ENCODE measurements at regions not wholly inside any gene's neighbourhood (a gene's known extent, or its start where the extent isn't known, plus 50 kb on each side); places are given as distances from the start of the nearest gene placed in this dataset.

GRCh38 chrX:16511796-16512776 lies 137.9 kb upstream of the S100G start:
- no peak for ATAC-seq
- no peak for DNase-seq
- no peaks in the 10 kb centered on the region for H3K36me3 ChIP-seq (ENCODE audit: control insufficient read depth, insufficient read depth, low read length)
- H3K27ac Mint-ChIP-seq, result no peak overlapping the region
- H3K27me3 ChIP-seq (ENCODE audit: control insufficient read depth, insufficient read depth, low read length), result no peaks in the 10 kb centered on the region
- H3K36me3 Mint-ChIP-seq, result no peaks in the 10 kb centered on the region
- 88% methylated on average over 9 of the region's 11 CpGs for WGBS (ENCODE audit: insufficient coverage)
- no peaks in the 10 kb centered on the region for H3K9me3 ChIP-seq (ENCODE audit: control insufficient read depth, insufficient read depth, low read length)
- H3K4me3 Mint-ChIP-seq, result no peak overlapping the region
- H3K4me1 Mint-ChIP-seq, result no peaks in the 10 kb centered on the region
- intact Hi-C loops (cut with micrococcal nuclease), result no loop called here
- H3K9me3 Mint-ChIP-seq, result peaks cover 0 to 3% of the 10 kb centered on the region in 2 donors
- TF ChIP-seq, protein P1, sequence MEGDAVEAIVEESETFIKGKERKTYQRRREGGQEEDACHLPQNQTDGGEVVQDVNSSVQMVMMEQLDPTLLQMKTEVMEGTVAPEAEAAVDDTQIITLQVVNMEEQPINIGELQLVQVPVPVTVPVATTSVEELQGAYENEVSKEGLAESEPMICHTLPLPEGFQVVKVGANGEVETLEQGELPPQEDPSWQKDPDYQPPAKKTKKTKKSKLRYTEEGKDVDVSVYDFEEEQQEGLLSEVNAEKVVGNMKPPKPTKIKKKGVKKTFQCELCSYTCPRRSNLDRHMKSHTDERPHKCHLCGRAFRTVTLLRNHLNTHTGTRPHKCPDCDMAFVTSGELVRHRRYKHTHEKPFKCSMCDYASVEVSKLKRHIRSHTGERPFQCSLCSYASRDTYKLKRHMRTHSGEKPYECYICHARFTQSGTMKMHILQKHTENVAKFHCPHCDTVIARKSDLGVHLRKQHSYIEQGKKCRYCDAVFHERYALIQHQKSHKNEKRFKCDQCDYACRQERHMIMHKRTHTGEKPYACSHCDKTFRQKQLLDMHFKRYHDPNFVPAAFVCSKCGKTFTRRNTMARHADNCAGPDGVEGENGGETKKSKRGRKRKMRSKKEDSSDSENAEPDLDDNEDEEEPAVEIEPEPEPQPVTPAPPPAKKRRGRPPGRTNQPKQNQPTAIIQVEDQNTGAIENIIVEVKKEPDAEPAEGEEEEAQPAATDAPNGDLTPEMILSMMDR (IDR thresholded peaks at IDR 0.05), result no peak
- peaks cover 3 to 6% of the 10 kb centered on the region in 2 donors for H3K27me3 Mint-ChIP-seq (ENCODE audit: low read depth in 2 of 2)
- no peaks in the 10 kb centered on the region for H3K4me1 ChIP-seq (ENCODE audit: control insufficient read depth, insufficient read depth, low read length)
- no peak overlapping the region for H3K27ac ChIP-seq (ENCODE audit: low read length)
- H3K4me3 ChIP-seq (ENCODE audit: low read length), result no peak overlapping the region

DNA sequence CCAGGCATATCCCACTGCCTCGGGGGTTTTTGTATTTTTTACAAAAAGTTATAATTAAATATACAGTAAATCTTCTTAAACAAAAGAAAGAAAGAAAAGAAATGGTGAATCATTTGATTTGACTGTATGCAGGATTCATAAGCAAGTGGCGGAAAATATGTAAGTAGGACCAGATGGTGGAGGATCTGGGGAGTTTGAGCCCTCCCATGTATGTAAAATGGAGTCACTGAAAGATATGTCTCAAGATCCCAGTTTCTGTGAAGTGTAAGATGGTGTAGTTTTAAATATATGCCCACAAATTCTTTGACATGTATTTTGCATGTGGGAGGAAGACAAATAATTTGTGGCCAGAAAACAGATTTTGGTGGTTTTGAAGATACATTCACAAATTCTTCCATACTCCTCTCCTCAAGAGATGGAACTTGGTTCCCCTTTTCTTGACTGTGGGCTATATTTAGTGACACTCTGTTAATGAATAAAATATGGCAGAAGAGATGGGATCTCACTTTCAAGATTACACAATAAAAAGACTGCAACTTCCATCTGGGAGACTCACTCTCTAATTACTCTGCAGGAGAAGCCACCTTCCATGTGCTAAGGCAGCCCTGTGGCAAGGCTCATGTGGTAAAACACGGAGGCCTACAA lies 133.6 kb upstream of the S100G start:
- WGBS (ENCODE audit: insufficient coverage), result 100% methylated on average over 1 of the region's 3 CpGs
- H3K27me3 ChIP-seq (ENCODE audit: control insufficient read depth, insufficient read depth, low read length), result no peaks in the 10 kb centered on the region
- Mint-ChIP-seq H3K9me3 (peaks cover 0 to 5% of the 10 kb centered on the region in 2 donors), H3K36me3 (no peaks in the 10 kb centered on the region), H3K4me3 (no peak overlapping the region), H3K27ac (no peak overlapping the region), H3K4me1 (no peaks in the 10 kb centered on the region), H3K27me3 (ENCODE audit: low read depth in 2 of 2) (peaks cover 0 to 5% of the 10 kb centered on the region in 2 donors)
- no peaks in the 10 kb centered on the region for H3K36me3 ChIP-seq (ENCODE audit: control insufficient read depth, insufficient read depth, low read length)
- no peaks in the 10 kb centered on the region for H3K9me3 ChIP-seq (ENCODE audit: control insufficient read depth, insufficient read depth, low read length)
- no peak for ATAC-seq
- H3K4me1 ChIP-seq (ENCODE audit: control insufficient read depth, insufficient read depth, low read length), result no peaks in the 10 kb centered on the region
- H3K4me3 ChIP-seq (ENCODE audit: low read length), result no peak overlapping the region
- no peak overlapping the region for H3K27ac ChIP-seq (ENCODE audit: low read length)
- DNase-seq, result no peak
- TF ChIP-seq, protein P1 (IDR thresholded peaks at IDR 0.05), result no peak
- intact Hi-C loops (cut with micrococcal nuclease), result no loop called here

- no peaks in the 10 kb centered on the region for H3K36me3 ChIP-seq (ENCODE audit: control insufficient read depth, insufficient read depth, low read length)
- H3K27me3 ChIP-seq (ENCODE audit: control insufficient read depth, insufficient read depth, low read length), result no peaks in the 10 kb centered on the region
- TF ChIP-seq, protein P1 (IDR thresholded peaks at IDR 0.05), result no peak
- intact Hi-C loops (cut with micrococcal nuclease), result no loop called here
- no peak overlapping the region for H3K27ac Mint-ChIP-seq
- H3K4me1 Mint-ChIP-seq, result no peaks in the 10 kb centered on the region
- H3K4me3 Mint-ChIP-seq, result no peak overlapping the region
- H3K9me3 Mint-ChIP-seq, result peaks cover 0 to 5% of the 10 kb centered on the region in 2 donors
- no peaks in the 10 kb centered on the region for H3K4me1 ChIP-seq (ENCODE audit: control insufficient read depth, insufficient read depth, low read length)
- peaks cover 0 to 5% of the 10 kb centered on the region in 2 donors for H3K27me3 Mint-ChIP-seq (ENCODE audit: low read depth in 2 of 2)
- DNase-seq (no peak), ATAC-seq (no peak)
- 76% methylated on average over 2 of the region's 2 CpGs for WGBS (ENCODE audit: insufficient coverage)
- H3K4me3 ChIP-seq (ENCODE audit: low read length), result no peak overlapping the region
- H3K27ac ChIP-seq (ENCODE audit: low read length), result no peak overlapping the region
- no peaks in the 10 kb centered on the region for H3K9me3 ChIP-seq (ENCODE audit: control insufficient read depth, insufficient read depth, low read length)
- H3K36me3 Mint-ChIP-seq, result no peaks in the 10 kb centered on the region
Observed at GRCh38 chrX:16517039-16517605, 132.8 kb upstream of the S100G start.
